ENCODE measurements at regions not wholly inside any gene's neighbourhood (a gene's known extent, or its start where the extent isn't known, plus 50 kb on each side); places are given as distances from the start of the nearest gene placed in this dataset.

GRCh38 chr11:112382561-112382960 lies 121.9 kb upstream of the PLET1 start:
- H3K27ac Mint-ChIP-seq, result no peak overlapping the region

GRCh38 chr11:112388496-112388895 lies 127.8 kb upstream of the PLET1 start:
- TF ChIP-seq, protein P1, sequence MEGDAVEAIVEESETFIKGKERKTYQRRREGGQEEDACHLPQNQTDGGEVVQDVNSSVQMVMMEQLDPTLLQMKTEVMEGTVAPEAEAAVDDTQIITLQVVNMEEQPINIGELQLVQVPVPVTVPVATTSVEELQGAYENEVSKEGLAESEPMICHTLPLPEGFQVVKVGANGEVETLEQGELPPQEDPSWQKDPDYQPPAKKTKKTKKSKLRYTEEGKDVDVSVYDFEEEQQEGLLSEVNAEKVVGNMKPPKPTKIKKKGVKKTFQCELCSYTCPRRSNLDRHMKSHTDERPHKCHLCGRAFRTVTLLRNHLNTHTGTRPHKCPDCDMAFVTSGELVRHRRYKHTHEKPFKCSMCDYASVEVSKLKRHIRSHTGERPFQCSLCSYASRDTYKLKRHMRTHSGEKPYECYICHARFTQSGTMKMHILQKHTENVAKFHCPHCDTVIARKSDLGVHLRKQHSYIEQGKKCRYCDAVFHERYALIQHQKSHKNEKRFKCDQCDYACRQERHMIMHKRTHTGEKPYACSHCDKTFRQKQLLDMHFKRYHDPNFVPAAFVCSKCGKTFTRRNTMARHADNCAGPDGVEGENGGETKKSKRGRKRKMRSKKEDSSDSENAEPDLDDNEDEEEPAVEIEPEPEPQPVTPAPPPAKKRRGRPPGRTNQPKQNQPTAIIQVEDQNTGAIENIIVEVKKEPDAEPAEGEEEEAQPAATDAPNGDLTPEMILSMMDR (IDR thresholded peaks at IDR 0.05), result no peak
- H3K4me2 ChIP-seq (replicated peaks; ENCODE audit: extremely low read depth, low read length, poor library complexity, severe bottlenecking), result no peak overlapping the region
- no peaks in the 10 kb centered on the region for H4K20me1 ChIP-seq (ENCODE audit: insufficient read depth, low read length)
- no peak overlapping the region for H2AFZ ChIP-seq (ENCODE audit: insufficient read depth, low read depth, low read length, poor library complexity, severe bottlenecking)
- peaks cover 4 to 11% (median 5%) of the 10 kb centered on the region in 7 donors for H3K9me3 Mint-ChIP-seq
- H3K27me3 Mint-ChIP-seq (ENCODE audit: low read depth in 3 of 3), result peaks cover 2 to 9% (median 7%) of the 10 kb centered on the region in 3 donors
- no peaks in the 10 kb centered on the region for H3K36me3 ChIP-seq (replicated peaks in 1 of 2; ENCODE audit: control insufficient read depth in 1 of 2, insufficient read depth in 2 of 2, low read length in 2 of 2)
- intact Hi-C loops (cut with micrococcal nuclease), result no loop called here
- H3K27ac ChIP-seq (ENCODE audit: low read depth in 1 of 2, low read length in 2 of 2), result no peak overlapping the region
- H3K4me3 Mint-ChIP-seq, result no peak overlapping the region
- no peak overlapping the region for H3K4me3 ChIP-seq (replicated peaks in 1 of 3; ENCODE audit: low read depth in 2 of 3, low read length in 3 of 3)
- DNase-seq, result no peak
- H3K27me3 ChIP-seq (ENCODE audit: control insufficient read depth in 2 of 2, insufficient read depth in 2 of 2, low read length in 2 of 2), result no peaks in the 10 kb centered on the region
- H3K36me3 Mint-ChIP-seq, result no peaks in the 10 kb centered on the region
- H3K9ac ChIP-seq (ENCODE audit: insufficient read depth, low read length, poor library complexity, severe bottlenecking), result no peak overlapping the region
- H3K27ac Mint-ChIP-seq, result no peak overlapping the region
- H3K4me1 ChIP-seq (ENCODE audit: control insufficient read depth in 1 of 2, insufficient read depth in 2 of 2, low read length in 2 of 2), result no peaks in the 10 kb centered on the region
- peaks cover 0 to 4% of the 10 kb centered on the region in 2 donors for H3K9me3 ChIP-seq (replicated peaks in 1 of 2; ENCODE audit: control insufficient read depth in 1 of 2, insufficient read depth in 1 of 2, low read length in 2 of 2)
- no peaks in the 10 kb centered on the region for H3K79me2 ChIP-seq (ENCODE audit: insufficient read depth, low read length)
- H3K4me1 Mint-ChIP-seq, result no peaks in the 10 kb centered on the region

More at GRCh38 chr11:112382561-112382960, 121.9 kb upstream of the PLET1 start:
- Histone ChIP-seq H3K4me1 (ENCODE audit: control insufficient read depth in 1 of 2, insufficient read depth in 2 of 2, low read length in 2 of 2) (no peaks in the 10 kb centered on the region), H2AFZ (ENCODE audit: insufficient read depth, low read depth, low read length, poor library complexity, severe bottlenecking) (no peak overlapping the region), H3K79me2 (ENCODE audit: insufficient read depth, low read length) (no peaks in the 10 kb centered on the region), H4K20me1 (ENCODE audit: insufficient read depth, low read length) (no peaks in the 10 kb centered on the region), H3K9me3 (replicated peaks in 1 of 2; ENCODE audit: control insufficient read depth in 1 of 2, insufficient read depth in 1 of 2, low read length in 2 of 2) (peaks cover 0 to under 1% of the 10 kb centered on the region in 2 donors), H3K9ac (ENCODE audit: insufficient read depth, low read length, poor library complexity, severe bottlenecking) (no peak overlapping the region), H3K4me3 (replicated peaks in 1 of 3; ENCODE audit: low read depth in 2 of 3, low read length in 3 of 3) (no peak overlapping the region), H3K27ac (ENCODE audit: low read depth in 1 of 2, low read length in 2 of 2) (no peak overlapping the region), H3K4me2 (replicated peaks; ENCODE audit: extremely low read depth, low read length, poor library complexity, severe bottlenecking) (no peak overlapping the region), H3K36me3 (replicated peaks in 1 of 2; ENCODE audit: control insufficient read depth in 1 of 2, insufficient read depth in 2 of 2, low read length in 2 of 2) (no peaks in the 10 kb centered on the region), H3K27me3 (ENCODE audit: control insufficient read depth in 2 of 2, insufficient read depth in 2 of 2, low read length in 2 of 2) (no peaks in the 10 kb centered on the region)
- TF ChIP-seq, protein P1 (IDR thresholded peaks at IDR 0.05), result no peak
- Mint-ChIP-seq H3K4me3 (no peak overlapping the region), H3K27me3 (ENCODE audit: low read depth in 3 of 3) (peaks cover 0 to 5% (median 2%) of the 10 kb centered on the region in 3 donors), H3K4me1 (no peaks in the 10 kb centered on the region), H3K36me3 (no peaks in the 10 kb centered on the region), H3K9me3 (peaks cover 2 to 6% (median 4%) of the 10 kb centered on the region in 7 donors)
- intact Hi-C loops (cut with micrococcal nuclease), result no loop called here
- no peak for DNase-seq
- 84% methylated on average over 4 of the region's 5 CpGs for WGBS (ENCODE audit: insufficient coverage)
